SK-N-SH treated with all-trans-retinoic acid at 6 μM for 48 hours (cell line): ENCODE measurements at regions not wholly inside any gene's neighbourhood (a gene's known extent, or its start where the extent isn't known, plus 50 kb on each side); places are given as distances from the start of the nearest gene placed in this dataset.
"Not testable (repeated sequence)": the region's sequence is repeated elsewhere in the genome, so short reads cannot be mapped to it uniquely, and the experiment has no call there.

ENCODE experiments used
- CSDC2 ChIP-seq: fragments of 250-450 bp; sonication (Bioruptor Pico); IDR thresholded peaks from 2 replicates; pipeline ENCODE4 v1.5.0; 2020; ENCODE audit warnings: mild to moderate bottlenecking, moderate library complexity
- ZNF70 ChIP-seq: fragments of 450-650 bp; formaldehyde crosslinking; IDR thresholded peaks from 2 replicates; pipeline ENCODE4 v1.5.0; 2020; ENCODE audit warnings: mild to moderate bottlenecking, moderate library complexity

GRCh38 chr1:14432728-14433127 lies 165.8 kb upstream of the KAZN start:
- not testable (repeated sequence) for TF ChIP-seq CSDC2; ZNF70 (CRISPR knock-in tag)
